GM23248 (cell line): ENCODE measurements at regions not wholly inside any gene's neighbourhood (a gene's known extent, or its start where the extent isn't known, plus 50 kb on each side); places are given as distances from the start of the nearest gene placed in this dataset.

Source experiments
- EZH2 ChIP-seq: fragments of 200-600 bp; sonication (generic); IDR thresholded peaks from 2 replicates; pipeline ENCODE4 v1.6.1; 2018; ENCODE audit warnings: antibody characterized with exemption, mild to moderate bottlenecking; ENCODE audit not compliant: insufficient read depth, poor library complexity, severe bottlenecking
- EZH2phosphoT487 ChIP-seq: fragments of 200-600 bp; sonication (generic); IDR thresholded peaks from 2 replicates; pipeline ENCODE4 v1.6.1; 2018; ENCODE audit warnings: antibody characterized with exemption, moderate library complexity, mild to moderate bottlenecking, low read depth; ENCODE audit not compliant: insufficient read depth

- no peak for TF ChIP-seq EZH2
- TF ChIP-seq EZH2phosphoT487: no peak
Measured at GRCh38 chr2:206873423-206873822, 65.9 kb upstream of the CPO start.
